ENCODE measurements at regions not wholly inside any gene's neighbourhood (a gene's known extent, or its start where the extent isn't known, plus 50 kb on each side); places are given as distances from the start of the nearest gene placed in this dataset.
A peak's percentile ranks its signal among the peaks of the same experiment; 100 is the strongest.

GRCh38 chr3:46146548-46146947 is 61.6 kb downstream of the CCR1 start:
- DNase-seq (ENCODE audit: low read depth, low spot score) = no peak

- DNase-seq (ENCODE audit: low read depth, low spot score) = no peak
Observed at GRCh38 chr3:46146021-46146420, 62.1 kb downstream of the CCR1 start.

- DNase-seq (ENCODE audit: low read depth, low spot score) = no peak
Observed at GRCh38 chr3:46145147-46145546, 63.0 kb downstream of the CCR1 start.

- DNase-seq (ENCODE audit: low read depth, low spot score) = no peak
Observed at GRCh38 chr3:46143951-46144473, 64.1 kb downstream of the CCR1 start.

- no peak for DNase-seq (ENCODE audit: low read depth, low spot score)
Observed at GRCh38 chr3:46141813-46142212, 66.3 kb downstream of the CCR1 start.

- no peak for DNase-seq (ENCODE audit: low read depth, low spot score)
Observed at GRCh38 chr3:46138581-46138980, 69.5 kb downstream of the CCR1 start.

GRCh38 chr3:46135475-46135874 is 72.6 kb downstream of the CCR1 start:
- DNase-seq (ENCODE audit: low read depth, low spot score) = no peak

- no peak for DNase-seq (ENCODE audit: low read depth, low spot score)
Observed at GRCh38 chr3:46133285-46133684, 74.8 kb downstream of the CCR1 start.

- no peak for DNase-seq (ENCODE audit: low read depth, low spot score)
Observed at GRCh38 chr3:46132565-46132964, 75.5 kb downstream of the CCR1 start.

- no peak for DNase-seq (ENCODE audit: low read depth, low spot score)
Observed at GRCh38 chr3:46131884-46132450, 76.1 kb downstream of the CCR1 start.

GRCh38 chr3:46130631-46131310 is 77.3 kb downstream of the CCR1 start:
- DNase-seq (ENCODE audit: low read depth, low spot score) = no peak

- DNase-seq (ENCODE audit: low read depth, low spot score) = no peak
Observed at GRCh38 chr3:46129588-46130272, 78.4 kb downstream of the CCR1 start.

GRCh38 chr3:46127503-46127902 is 80.6 kb downstream of the CCR1 start:
- peak; percentile 12 for DNase-seq (ENCODE audit: low read depth, low spot score)

- no peak for DNase-seq (ENCODE audit: low read depth, low spot score)
Observed at GRCh38 chr3:46124216-46125177, 83.6 kb downstream of the CCR1 start.

- DNase-seq (ENCODE audit: low read depth, low spot score) = no peak
Observed at GRCh38 chr3:46123646-46124045, 84.5 kb downstream of the CCR1 start.

- DNase-seq (ENCODE audit: low read depth, low spot score) = no peak
Observed at GRCh38 chr3:46122091-46122490, 86.0 kb downstream of the CCR1 start.

GRCh38 chr3:46120983-46121382 is 87.1 kb downstream of the CCR1 start:
- no peak for DNase-seq (ENCODE audit: low read depth, low spot score)

GRCh38 chr3:46119709-46120498 is 88.2 kb downstream of the CCR1 start:
- DNase-seq (ENCODE audit: low read depth, low spot score) = no peak

- no peak for DNase-seq (ENCODE audit: low read depth, low spot score)
Observed at GRCh38 chr3:46119253-46119652, 88.9 kb downstream of the CCR1 start.

GRCh38 chr3:46116996-46117395 is 89.7 kb upstream of the XCR1 start:
- no peak for DNase-seq (ENCODE audit: low read depth, low spot score)
